ENCODE measurements at regions not wholly inside any gene's neighbourhood (a gene's known extent, or its start where the extent isn't known, plus 50 kb on each side); places are given as distances from the start of the nearest gene placed in this dataset.

GRCh38 chr11:70807195-70807543, 408.8 kb downstream of the CTTN start:
- no peak overlapping the region for H3K4me2 ChIP-seq (ENCODE audit: low read depth, low read length, poor library complexity, severe bottlenecking)
- no peaks in the 10 kb centered on the region for H3K79me2 ChIP-seq (ENCODE audit: insufficient read depth, low read length)
- no peaks in the 10 kb centered on the region for H3F3A ChIP-seq (ENCODE audit: insufficient read depth)
- H2AFZ ChIP-seq (ENCODE audit: low read depth, low read length, severe bottlenecking): no peak overlapping the region
- no peak overlapping the region for H3K4me3 ChIP-seq (ENCODE audit: insufficient read depth, low read length, poor library complexity, severe bottlenecking)
- H3K9ac ChIP-seq (ENCODE audit: low read length): no peak overlapping the region
- no peak overlapping the region for H3K27ac ChIP-seq (ENCODE audit: low read depth, low read length)
- H3K36me3 ChIP-seq (ENCODE audit: low read length): no peaks in the 10 kb centered on the region
- no peaks in the 10 kb centered on the region for H3K9me3 ChIP-seq (ENCODE audit: insufficient read depth, low read length)
- no peak for TF ChIP-seq CTCF (IDR thresholded peaks at IDR 0.05; ENCODE audit: insufficient read depth, low read length, poor library complexity, severe bottlenecking)
- no peak for TF ChIP-seq EZH2phosphoT487 (conservative IDR thresholded peaks at IDR 0.05; ENCODE audit: low read length)
- H3K9me2 ChIP-seq (replicated peaks; ENCODE audit: insufficient read depth, low read length): no peaks in the 10 kb centered on the region
- no peaks in the 10 kb centered on the region for H4K20me1 ChIP-seq (ENCODE audit: low read depth, low read length)
- no peaks in the 10 kb centered on the region for H3K27me3 ChIP-seq (ENCODE audit: low read length)

GRCh38 chr11:70808686-70809375, 410.5 kb downstream of the CTTN start:
- Histone ChIP-seq H3F3A (ENCODE audit: insufficient read depth) (no peaks in the 10 kb centered on the region), H4K20me1 (ENCODE audit: low read depth, low read length) (no peaks in the 10 kb centered on the region), H3K9ac (ENCODE audit: low read length) (no peak overlapping the region), H3K27me3 (ENCODE audit: low read length) (no peaks in the 10 kb centered on the region), H3K4me3 (ENCODE audit: insufficient read depth, low read length, poor library complexity, severe bottlenecking) (no peak overlapping the region), H3K27ac (ENCODE audit: low read depth, low read length) (no peak overlapping the region), H3K36me3 (ENCODE audit: low read length) (no peaks in the 10 kb centered on the region), H3K4me2 (ENCODE audit: low read depth, low read length, poor library complexity, severe bottlenecking) (no peak overlapping the region), H3K9me3 (ENCODE audit: insufficient read depth, low read length) (no peaks in the 10 kb centered on the region), H3K79me2 (ENCODE audit: insufficient read depth, low read length) (no peaks in the 10 kb centered on the region), H2AFZ (ENCODE audit: low read depth, low read length, severe bottlenecking) (no peak overlapping the region), H3K9me2 (replicated peaks; ENCODE audit: insufficient read depth, low read length) (no peaks in the 10 kb centered on the region)
- TF ChIP-seq CTCF (IDR thresholded peaks at IDR 0.05; ENCODE audit: insufficient read depth, low read length, poor library complexity, severe bottlenecking): no peak
- no peak for TF ChIP-seq EZH2phosphoT487 (conservative IDR thresholded peaks at IDR 0.05; ENCODE audit: low read length)

- H2AFZ ChIP-seq (ENCODE audit: low read depth, low read length, severe bottlenecking): no peak overlapping the region
- H3K36me3 ChIP-seq (ENCODE audit: low read length): no peaks in the 10 kb centered on the region
- no peak for TF ChIP-seq CTCF (IDR thresholded peaks at IDR 0.05; ENCODE audit: insufficient read depth, low read length, poor library complexity, severe bottlenecking)
- TF ChIP-seq EZH2phosphoT487 (conservative IDR thresholded peaks at IDR 0.05; ENCODE audit: low read length): no peak
- H3K4me2 ChIP-seq (ENCODE audit: low read depth, low read length, poor library complexity, severe bottlenecking): no peak overlapping the region
- H3K4me3 ChIP-seq (ENCODE audit: insufficient read depth, low read length, poor library complexity, severe bottlenecking): no peak overlapping the region
- no peak overlapping the region for H3K9ac ChIP-seq (ENCODE audit: low read length)
- H3K79me2 ChIP-seq (ENCODE audit: insufficient read depth, low read length): no peaks in the 10 kb centered on the region
- H3K27me3 ChIP-seq (ENCODE audit: low read length): no peaks in the 10 kb centered on the region
- H3F3A ChIP-seq (ENCODE audit: insufficient read depth): no peaks in the 10 kb centered on the region
- H4K20me1 ChIP-seq (ENCODE audit: low read depth, low read length): no peaks in the 10 kb centered on the region
- no peaks in the 10 kb centered on the region for H3K9me3 ChIP-seq (ENCODE audit: insufficient read depth, low read length)
- no peak overlapping the region for H3K27ac ChIP-seq (ENCODE audit: low read depth, low read length)
- H3K9me2 ChIP-seq (replicated peaks; ENCODE audit: insufficient read depth, low read length): no peaks in the 10 kb centered on the region
These were observed 411.8 kb downstream of the CTTN start for GRCh38 chr11:70810133-70810532.
